ENCODE measurements at regions not wholly inside any gene's neighbourhood (a gene's known extent, or its start where the extent isn't known, plus 50 kb on each side); places are given as distances from the start of the nearest gene placed in this dataset.
A peak's percentile ranks its signal among the peaks of the same experiment; 100 is the strongest.

- DNase-seq (ENCODE audit: low spot score) = no peak
Observed at GRCh38 chr1:56394298-56394697, 185.1 kb downstream of the PLPP3 start.

GRCh38 chr1:56390934-56391731, 188.2 kb downstream of the PLPP3 start:
- DNase-seq (ENCODE audit: low spot score) = no peak

GRCh38 chr1:56390232-56390867, 189.0 kb downstream of the PLPP3 start:
- no peak for DNase-seq (ENCODE audit: low spot score)

GRCh38 chr1:56389813-56390212, 189.6 kb downstream of the PLPP3 start:
- DNase-seq (ENCODE audit: low spot score) = no peak

GRCh38 chr1:56387071-56387740, 192.2 kb downstream of the PLPP3 start:
- DNase-seq (ENCODE audit: low spot score) = no peak

- DNase-seq (ENCODE audit: low spot score) = no peak
Observed at GRCh38 chr1:56385314-56385713, 194.0 kb downstream of the PLPP3 start.

- no peak for DNase-seq (ENCODE audit: low spot score)
Observed at GRCh38 chr1:56382929-56383328, 196.4 kb downstream of the PLPP3 start.

- no peak for DNase-seq (ENCODE audit: low spot score)
Observed at GRCh38 chr1:56380531-56380930, 198.8 kb downstream of the PLPP3 start.

- DNase-seq (ENCODE audit: low spot score) = no peak
Observed at GRCh38 chr1:56378341-56379070, 200.9 kb downstream of the PLPP3 start.

- no peak for DNase-seq (ENCODE audit: low spot score)
Observed at GRCh38 chr1:56377431-56377830, 201.9 kb downstream of the PLPP3 start.

GRCh38 chr1:56376188-56376984, 203.0 kb downstream of the PLPP3 start:
- DNase-seq (ENCODE audit: low spot score) = peak; percentile 57

GRCh38 chr1:56375326-56375804, 204.0 kb downstream of the PLPP3 start:
- no peak for DNase-seq (ENCODE audit: low spot score)

- peak; percentile 70 for DNase-seq (ENCODE audit: low spot score)
Observed at GRCh38 chr1:56374026-56374974, 205.1 kb downstream of the PLPP3 start.

- DNase-seq (ENCODE audit: low spot score) = no peak
Observed at GRCh38 chr1:56370513-56370912, 208.8 kb downstream of the PLPP3 start.

GRCh38 chr1:56363007-56363770, 216.2 kb downstream of the PLPP3 start:
- no peak for DNase-seq (ENCODE audit: low spot score)

GRCh38 chr1:56360021-56360420, 219.3 kb downstream of the PLPP3 start:
- no peak for DNase-seq (ENCODE audit: low spot score)

GRCh38 chr1:56359056-56359455, 220.3 kb downstream of the PLPP3 start:
- no peak for DNase-seq (ENCODE audit: low spot score)

GRCh38 chr1:56357927-56358690, 221.3 kb downstream of the PLPP3 start:
- no peak for DNase-seq (ENCODE audit: low spot score)

Data from A172 (cell line).